CD8-positive, alpha-beta memory T cell (primary cell): ENCODE measurements at regions not wholly inside any gene's neighbourhood (a gene's known extent, or its start where the extent isn't known, plus 50 kb on each side); places are given as distances from the start of the nearest gene placed in this dataset.

ENCODE experiments used
- CTCF ChIA-PET: fragments of 350-600 bp; sonication (Branson Sonifier 250); formaldehyde crosslinking; loops from one replicate; lab custom pipeline; 2021; ENCODE audit warnings: antibody characterized with exemption; lab: Charles Lee
- POLR2A ChIA-PET: fragments of 350-600 bp; sonication (Branson Sonifier 250); formaldehyde crosslinking; loops from one replicate; lab custom pipeline; 2021; ENCODE audit warnings: antibody characterized with exemption; lab: Charles Lee
- DNase-seq, 5 donors: peaks; one replicate each; pipeline versions ENCODE4 v3.0.0 to v3.0.0-alpha.2; 2020 to 2022; ENCODE audit warnings: mixed read lengths in 1 of 5
- H3K27ac ChIP-seq: one replicate; pipeline ENCODE4 v1.7.0; 2013; ENCODE audit warnings: low read depth, mild to moderate bottlenecking, low read length, moderate library complexity
- H3K27me3 ChIP-seq: 2 replicates; pipeline ENCODE4 v1.7.0; 2013; ENCODE audit warnings: low read length, mild to moderate bottlenecking; ENCODE audit not compliant: insufficient read depth, poor library complexity, severe bottlenecking
- H3K36me3 ChIP-seq: 2 replicates; pipeline ENCODE4 v1.7.0; 2013; ENCODE audit warnings: mild to moderate bottlenecking, low read length, moderate library complexity; ENCODE audit not compliant: insufficient read depth
- H3K4me1 ChIP-seq: 2 replicates; pipeline ENCODE4 v1.7.0; 2013; ENCODE audit warnings: mild to moderate bottlenecking, low read length, moderate library complexity; ENCODE audit not compliant: insufficient read depth
- H3K4me3 ChIP-seq: 2 replicates; pipeline ENCODE4 v1.7.0; 2013; ENCODE audit warnings: mild to moderate bottlenecking, low read length
- H3K9me3 ChIP-seq: 2 replicates; pipeline ENCODE4 v1.7.0; 2013; ENCODE audit warnings: mild to moderate bottlenecking, low read length
- H3K27ac Mint-ChIP-seq, 8 donors: one replicate each; pipeline ENCODE4 v1.8.0; 2020 to 2021; ENCODE audit warnings: mixed read lengths in 8 of 8, mild to moderate bottlenecking in 6 of 8, inconsistent platforms in 3 of 8, moderate library complexity in 3 of 8
- H3K27me3 Mint-ChIP-seq, 2 donors: one replicate each; pipeline ENCODE4 v1.8.0; 2020 to 2021; ENCODE audit warnings: mixed read lengths in 2 of 2, mild to moderate bottlenecking in 1 of 2, moderate library complexity in 1 of 2
- H3K36me3 Mint-ChIP-seq, 3 donors: one replicate each; pipeline ENCODE4 v1.8.0; 2020 to 2021; ENCODE audit warnings: mixed read lengths in 3 of 3, inconsistent platforms in 1 of 3, mild to moderate bottlenecking in 1 of 3
- H3K4me1 Mint-ChIP-seq, 3 donors: one replicate each; pipeline ENCODE4 v1.8.0; 2020 to 2021; ENCODE audit warnings: mixed read lengths in 3 of 3, inconsistent platforms in 1 of 3, mild to moderate bottlenecking in 1 of 3
- H3K4me3 Mint-ChIP-seq, 7 donors: one replicate each; pipeline ENCODE4 v1.8.0; 2020 to 2021; ENCODE audit warnings: mixed read lengths in 7 of 7, mild to moderate bottlenecking in 6 of 7, moderate library complexity in 4 of 7, inconsistent platforms in 2 of 7
- H3K9me3 Mint-ChIP-seq, 5 donors: one replicate each; pipeline ENCODE4 v1.8.0; 2020 to 2022; ENCODE audit warnings: mixed read lengths in 5 of 5, mild to moderate bottlenecking in 3 of 5, moderate library complexity in 2 of 5, inconsistent platforms in 1 of 5

DNA sequence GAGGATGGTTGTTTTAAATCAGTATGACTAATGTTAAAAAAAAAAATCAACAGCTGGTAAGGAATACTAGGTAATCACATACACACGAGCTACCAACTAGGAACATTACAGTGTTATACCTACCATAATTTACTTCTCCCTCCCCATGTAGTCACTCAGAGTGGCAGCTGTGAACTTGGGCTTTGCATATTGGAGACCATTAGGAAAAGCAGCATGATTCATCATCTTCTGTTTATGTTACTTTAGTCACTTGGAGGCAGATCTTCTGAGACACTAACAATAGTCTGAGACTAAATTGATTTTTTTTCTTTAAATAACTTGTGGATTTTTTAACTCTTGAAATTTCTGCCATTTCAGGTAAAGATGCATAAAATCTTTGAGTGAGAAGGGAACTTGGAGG is 141.5 kb upstream of the NR4A3 start:
- H3K9me3 ChIP-seq = no peaks in the 10 kb centered on the region
- no peaks in the 10 kb centered on the region for H3K36me3 ChIP-seq
- DNase-seq = no peak
- H3K4me3 ChIP-seq = no peak overlapping the region
- H3K27ac ChIP-seq = no peak overlapping the region
- CTCF ChIA-PET = no interaction called here
- H3K4me3 Mint-ChIP-seq = no peak overlapping the region
- H3K27me3 ChIP-seq = no peaks in the 10 kb centered on the region
- POLR2A ChIA-PET = no interaction called here
- no peaks in the 10 kb centered on the region for H3K4me1 Mint-ChIP-seq
- peaks cover 0 to 20% (median 0%) of the 10 kb centered on the region in 3 donors for H3K36me3 Mint-ChIP-seq
- H3K9me3 Mint-ChIP-seq = peaks cover 17 to 23% (median 19%) of the 10 kb centered on the region in 5 donors
- peaks cover 2 to 23% of the 10 kb centered on the region in 2 donors for H3K27me3 Mint-ChIP-seq
- no peaks in the 10 kb centered on the region for H3K4me1 ChIP-seq
- no peak overlapping the region for H3K27ac Mint-ChIP-seq

GRCh38 chr9:99681113-99681512 is 140.6 kb upstream of the NR4A3 start:
- no peak overlapping the region for H3K27ac ChIP-seq
- no peaks in the 10 kb centered on the region for H3K9me3 ChIP-seq
- no peaks in the 10 kb centered on the region for H3K4me1 Mint-ChIP-seq
- ChIA-PET POLR2A (no interaction called here), CTCF (no interaction called here)
- peaks cover 0 to 14% (median 0%) of the 10 kb centered on the region in 3 donors for H3K36me3 Mint-ChIP-seq
- no peak overlapping the region for H3K4me3 Mint-ChIP-seq
- no peak for DNase-seq
- H3K27ac Mint-ChIP-seq = no peak overlapping the region
- peaks cover 5 to 23% of the 10 kb centered on the region in 2 donors for H3K27me3 Mint-ChIP-seq
- no peaks in the 10 kb centered on the region for H3K27me3 ChIP-seq
- H3K9me3 Mint-ChIP-seq = peaks cover 12 to 16% (median 14%) of the 10 kb centered on the region in 5 donors
- no peaks in the 10 kb centered on the region for H3K36me3 ChIP-seq
- H3K4me1 ChIP-seq = no peaks in the 10 kb centered on the region
- H3K4me3 ChIP-seq = no peak overlapping the region

GRCh38 chr9:99682378-99682777 is 139.3 kb upstream of the NR4A3 start:
- no peak overlapping the region for H3K4me3 ChIP-seq
- ChIA-PET POLR2A (no interaction called here), CTCF (no interaction called here)
- no peaks in the 10 kb centered on the region for H3K36me3 ChIP-seq
- H3K27ac ChIP-seq = no peak overlapping the region
- peaks cover 7 to 14% (median 10%) of the 10 kb centered on the region in 5 donors for H3K9me3 Mint-ChIP-seq
- no peak overlapping the region for H3K27ac Mint-ChIP-seq
- H3K4me3 Mint-ChIP-seq = no peak overlapping the region
- peaks cover 6 to 23% of the 10 kb centered on the region in 2 donors for H3K27me3 Mint-ChIP-seq
- H3K27me3 ChIP-seq = no peaks in the 10 kb centered on the region
- no peaks in the 10 kb centered on the region for H3K9me3 ChIP-seq
- DNase-seq = no peak
- no peaks in the 10 kb centered on the region for H3K4me1 ChIP-seq
- H3K36me3 Mint-ChIP-seq = peaks cover 0 to 17% (median 0%) of the 10 kb centered on the region in 3 donors
- no peaks in the 10 kb centered on the region for H3K4me1 Mint-ChIP-seq

DNA sequence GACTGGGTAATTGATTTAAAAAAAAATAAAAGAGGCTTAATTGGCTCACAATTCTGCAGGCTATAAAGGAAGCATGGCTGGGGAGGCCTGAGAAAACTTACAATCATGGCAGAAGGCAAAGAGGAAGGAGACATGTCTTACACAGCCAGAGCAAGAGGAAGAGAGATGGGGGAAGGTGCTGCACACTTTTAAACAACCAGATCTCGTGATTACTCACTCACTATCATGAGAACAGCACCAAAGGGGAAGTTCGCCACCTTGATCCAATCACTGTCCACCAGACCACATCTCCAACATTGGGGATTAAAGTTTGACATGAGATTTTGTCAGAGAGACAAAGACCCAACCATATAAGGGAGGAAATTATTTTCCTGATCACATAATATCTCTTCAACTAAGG is 138.8 kb upstream of the NR4A3 start:
- Mint-ChIP-seq H3K27me3 (peaks cover 6 to 27% of the 10 kb centered on the region in 2 donors), H3K9me3 (peaks cover 7 to 16% (median 10%) of the 10 kb centered on the region in 5 donors), H3K36me3 (peaks cover 0 to 17% (median 0%) of the 10 kb centered on the region in 3 donors), H3K4me1 (no peaks in the 10 kb centered on the region), H3K27ac (no peak overlapping the region), H3K4me3 (no peak overlapping the region)
- ChIA-PET CTCF (no interaction called here), POLR2A (no interaction called here)
- H3K27me3 ChIP-seq = no peaks in the 10 kb centered on the region
- H3K36me3 ChIP-seq = no peaks in the 10 kb centered on the region
- no peak overlapping the region for H3K4me3 ChIP-seq
- DNase-seq = no peak
- no peaks in the 10 kb centered on the region for H3K4me1 ChIP-seq
- H3K9me3 ChIP-seq = no peaks in the 10 kb centered on the region
- H3K27ac ChIP-seq = no peak overlapping the region

- Mint-ChIP-seq H3K9me3 (peaks cover 0 to 2% (median 0%) of the 10 kb centered on the region in 5 donors), H3K4me3 (no peak overlapping the region), H3K27me3 (peaks cover 6 to 13% of the 10 kb centered on the region in 2 donors), H3K36me3 (peaks cover 0 to 9% (median 0%) of the 10 kb centered on the region in 3 donors), H3K4me1 (no peaks in the 10 kb centered on the region), H3K27ac (no peak overlapping the region)
- ChIA-PET POLR2A (no interaction called here), CTCF (no interaction called here)
- no peaks in the 10 kb centered on the region for H3K4me1 ChIP-seq
- H3K4me3 ChIP-seq = no peak overlapping the region
- H3K27ac ChIP-seq = no peak overlapping the region
- H3K27me3 ChIP-seq = no peaks in the 10 kb centered on the region
- DNase-seq = no peak
- no peaks in the 10 kb centered on the region for H3K9me3 ChIP-seq
- no peaks in the 10 kb centered on the region for H3K36me3 ChIP-seq
These were observed 131.1 kb upstream of the NR4A3 start for GRCh38 chr9:99690573-99690972.

DNA sequence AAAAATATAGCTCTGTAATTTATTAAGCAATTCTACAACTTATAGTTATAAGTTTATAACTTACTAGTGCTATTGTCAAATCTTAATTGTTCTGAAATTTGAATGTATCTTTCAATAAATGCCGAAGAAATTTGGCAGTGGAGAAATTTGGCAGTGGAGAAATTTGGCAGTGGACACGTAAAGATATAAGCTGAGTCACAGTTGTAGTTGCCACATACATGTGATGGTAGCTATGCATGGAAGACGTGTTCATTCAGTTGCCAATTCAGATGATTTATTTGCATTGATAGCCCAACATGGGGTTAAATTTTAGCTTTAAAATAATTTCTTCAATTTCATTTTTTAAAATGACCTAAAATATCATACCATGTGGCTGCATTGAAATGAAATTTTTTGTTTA is 127.8 kb upstream of the NR4A3 start:
- H3K27me3 Mint-ChIP-seq = peaks cover 2 to 10% of the 10 kb centered on the region in 2 donors
- Histone ChIP-seq H3K4me3 (no peak overlapping the region), H3K9me3 (no peaks in the 10 kb centered on the region), H3K27me3 (no peaks in the 10 kb centered on the region), H3K4me1 (no peaks in the 10 kb centered on the region), H3K27ac (no peak overlapping the region), H3K36me3 (no peaks in the 10 kb centered on the region)
- H3K9me3 Mint-ChIP-seq = no peaks in the 10 kb centered on the region
- peaks cover 0 to 6% (median 0%) of the 10 kb centered on the region in 3 donors for H3K36me3 Mint-ChIP-seq
- CTCF ChIA-PET = no interaction called here
- H3K27ac Mint-ChIP-seq = no peak overlapping the region
- no peaks in the 10 kb centered on the region for H3K4me1 Mint-ChIP-seq
- H3K4me3 Mint-ChIP-seq = no peak overlapping the region
- no peak for DNase-seq
- POLR2A ChIA-PET = no interaction called here

GRCh38 chr9:99694393-99694792 is 127.3 kb upstream of the NR4A3 start:
- no peaks in the 10 kb centered on the region for H3K36me3 ChIP-seq
- no peak for DNase-seq
- no peak overlapping the region for H3K4me3 Mint-ChIP-seq
- H3K9me3 ChIP-seq = no peaks in the 10 kb centered on the region
- no peaks in the 10 kb centered on the region for H3K4me1 ChIP-seq
- POLR2A ChIA-PET = no interaction called here
- peaks cover 0 to 6% (median 0%) of the 10 kb centered on the region in 3 donors for H3K36me3 Mint-ChIP-seq
- H3K27me3 ChIP-seq = no peaks in the 10 kb centered on the region
- H3K27ac Mint-ChIP-seq = no peak overlapping the region
- H3K27me3 Mint-ChIP-seq = peaks cover 0 to 6% of the 10 kb centered on the region in 2 donors
- H3K27ac ChIP-seq = no peak overlapping the region
- H3K4me3 ChIP-seq = no peak overlapping the region
- CTCF ChIA-PET = no interaction called here
- H3K4me1 Mint-ChIP-seq = no peaks in the 10 kb centered on the region
- no peaks in the 10 kb centered on the region for H3K9me3 Mint-ChIP-seq

DNA sequence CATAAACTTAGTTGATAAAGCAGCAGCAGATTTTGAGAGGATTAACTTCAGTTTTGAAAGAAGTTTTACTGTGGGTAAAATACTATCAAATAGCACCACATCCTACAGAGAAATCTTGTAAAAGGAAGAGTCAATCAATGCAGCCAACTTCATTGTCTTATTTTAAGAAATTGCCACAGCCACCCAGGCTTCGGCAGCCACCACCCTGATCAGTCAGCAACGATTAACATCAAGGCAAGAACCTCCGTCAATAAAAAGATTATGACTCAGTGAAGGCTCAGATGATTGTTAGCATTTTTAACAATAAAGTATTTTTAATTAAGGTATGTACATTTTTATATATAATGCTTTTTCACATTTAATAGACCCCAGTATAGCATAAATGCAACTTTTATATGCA is 122.3 kb upstream of the NR4A3 start:
- Histone ChIP-seq H3K4me3 (no peak overlapping the region), H3K9me3 (no peaks in the 10 kb centered on the region), H3K27me3 (no peaks in the 10 kb centered on the region), H3K36me3 (no peaks in the 10 kb centered on the region), H3K27ac (no peak overlapping the region), H3K4me1 (no peaks in the 10 kb centered on the region)
- H3K9me3 Mint-ChIP-seq = no peaks in the 10 kb centered on the region
- ChIA-PET POLR2A (no interaction called here), CTCF (no interaction called here)
- H3K27me3 Mint-ChIP-seq = peaks cover 0 to 15% of the 10 kb centered on the region in 2 donors
- no peaks in the 10 kb centered on the region for H3K4me1 Mint-ChIP-seq
- no peak overlapping the region for H3K27ac Mint-ChIP-seq
- H3K4me3 Mint-ChIP-seq = no peak overlapping the region
- H3K36me3 Mint-ChIP-seq = no peaks in the 10 kb centered on the region
- no peak for DNase-seq

GRCh38 chr9:99712214-99712613 is 109.5 kb upstream of the NR4A3 start:
- no peaks in the 10 kb centered on the region for H3K36me3 ChIP-seq
- Mint-ChIP-seq H3K4me1 (no peaks in the 10 kb centered on the region), H3K27ac (no peak overlapping the region), H3K27me3 (peaks cover 2 to 13% of the 10 kb centered on the region in 2 donors), H3K36me3 (peaks cover 0 to 14% (median 2%) of the 10 kb centered on the region in 3 donors), H3K9me3 (no peaks in the 10 kb centered on the region), H3K4me3 (no peak overlapping the region)
- no peaks in the 10 kb centered on the region for H3K27me3 ChIP-seq
- H3K4me1 ChIP-seq = no peaks in the 10 kb centered on the region
- H3K9me3 ChIP-seq = no peaks in the 10 kb centered on the region
- H3K4me3 ChIP-seq = no peak overlapping the region
- ChIA-PET CTCF (no interaction called here), POLR2A (no interaction called here)
- DNase-seq = no peak
- H3K27ac ChIP-seq = no peak overlapping the region
